Liver (tissue), 8 donors: ENCODE measurements at regions not wholly inside any gene's neighbourhood (a gene's known extent, or its start where the extent isn't known, plus 50 kb on each side); places are given as distances from the start of the nearest gene placed in this dataset.

Source experiments
- DNase-seq: peaks from one replicate; pipeline ENCODE4 v3.0.0-alpha.2; 2017; ENCODE audit warnings: low spot score
- H3K27ac ChIP-seq, 2 donors: one replicate each; pipeline ENCODE4 v1.7.0; 2013; ENCODE audit warnings: inconsistent platforms in 2 of 2, low read length in 2 of 2, control low read depth in 1 of 2, low read depth in 1 of 2, mild to moderate bottlenecking in 1 of 2
- H3K27me3 ChIP-seq, 4 donors: one replicate each; pipeline versions ENCODE4 v1.6.1 to v1.7.0; 2013; ENCODE audit warnings: low read length in 3 of 4, inconsistent platforms in 1 of 4, mild to moderate bottlenecking in 1 of 4, moderate library complexity in 1 of 4; ENCODE audit not compliant: control insufficient read depth in 4 of 4, insufficient read depth in 4 of 4
- H3K36me3 ChIP-seq, 4 donors: one replicate each; pipeline versions ENCODE4 v1.6.1 to v1.7.0; 2013; ENCODE audit warnings: low read length in 3 of 4, mild to moderate bottlenecking in 3 of 4, low read depth in 1 of 4, moderate library complexity in 1 of 4; ENCODE audit not compliant: control insufficient read depth in 4 of 4, insufficient read depth in 3 of 4
- H3K4me1 ChIP-seq, 4 donors: one replicate each; pipeline versions ENCODE4 v1.6.1 to v1.7.0; 2013; ENCODE audit warnings: low read length in 3 of 4, mild to moderate bottlenecking in 3 of 4, moderate library complexity in 1 of 4; ENCODE audit not compliant: control insufficient read depth in 4 of 4, insufficient read depth in 4 of 4
- H3K4me3 ChIP-seq, 3 donors: one replicate each; pipeline versions ENCODE4 v1.6.1 to v1.7.0; 2013; ENCODE audit warnings: low read length in 3 of 3, control low read depth in 1 of 3, low read depth in 1 of 3, mild to moderate bottlenecking in 1 of 3
- H3K9ac ChIP-seq, 2 donors: one replicate each; pipeline ENCODE4 v1.7.0; 2013; ENCODE audit warnings: low read length in 2 of 2, mild to moderate bottlenecking in 2 of 2, moderate library complexity in 2 of 2, control low read depth in 1 of 2, low read depth in 1 of 2
- H3K9me3 ChIP-seq, 4 donors: one replicate each; pipeline versions ENCODE4 v1.6.1 to v1.7.0; 2013; ENCODE audit warnings: low read length in 3 of 4; ENCODE audit not compliant: control insufficient read depth in 4 of 4
- EGR1 ChIP-seq, 2 donors: IDR thresholded peaks; 2 replicates each; pipeline ENCODE4 v1.6.1; 2016 to 2018; ENCODE audit warnings: antibody characterized with exemption in 2 of 2, low read depth in 2 of 2
- FOXA1 ChIP-seq: IDR thresholded peaks from 2 replicates; pipeline ENCODE4 v1.6.1; 2016; ENCODE audit warnings: antibody characterized with exemption
- FOXA2 ChIP-seq: IDR thresholded peaks from 2 replicates; pipeline ENCODE4 v1.6.1; 2016; ENCODE audit warnings: antibody characterized with exemption
- GABPA ChIP-seq, 2 donors: IDR thresholded peaks in 1 of 2; conservative IDR thresholded peaks in 1 of 2; 2 replicates each; pipeline ENCODE4 v1.6.1; 2016; ENCODE audit warnings: antibody characterized with exemption in 2 of 2, mild to moderate bottlenecking in 1 of 2, moderate library complexity in 1 of 2
- HNF4A ChIP-seq, 2 donors: conservative IDR thresholded peaks; 2 replicates each; pipeline ENCODE4 v1.6.1; 2016; ENCODE audit warnings: antibody characterized with exemption in 2 of 2, mild to moderate bottlenecking in 2 of 2
- HNF4G ChIP-seq: IDR thresholded peaks from 2 replicates; pipeline ENCODE4 v1.6.1; 2016; ENCODE audit warnings: antibody characterized with exemption
- JUND ChIP-seq, 2 donors: IDR thresholded peaks; 2 replicates each; pipeline ENCODE4 v1.6.1; 2016; ENCODE audit warnings: antibody characterized with exemption in 2 of 2
- NR2F2 ChIP-seq: IDR thresholded peaks from 2 replicates; pipeline ENCODE4 v1.6.1; 2016; ENCODE audit warnings: antibody characterized with exemption
- RAD21 ChIP-seq, 2 donors: IDR thresholded peaks; 2 replicates each; pipeline ENCODE4 v1.6.1; 2016; ENCODE audit warnings: antibody characterized with exemption in 2 of 2, mild to moderate bottlenecking in 2 of 2
- RXRA ChIP-seq, 2 donors: IDR thresholded peaks; 2 replicates each; pipeline ENCODE4 v1.6.1; 2017 to 2018; ENCODE audit warnings: antibody characterized with exemption in 2 of 2, mild to moderate bottlenecking in 1 of 2
- SP1 ChIP-seq: IDR thresholded peaks from 2 replicates; pipeline ENCODE4 v1.6.1; 2018; ENCODE audit warnings: antibody characterized with exemption, mild to moderate bottlenecking
- TAF1 ChIP-seq: conservative IDR thresholded peaks from 2 replicates; pipeline ENCODE4 v1.6.1; 2016; ENCODE audit warnings: antibody characterized with exemption, mild to moderate bottlenecking
- YY1 ChIP-seq: IDR thresholded peaks from 2 replicates; pipeline ENCODE4 v1.6.1; 2016; ENCODE audit warnings: antibody characterized with exemption, mild to moderate bottlenecking
- WGBS: extraction: QIAGEN DNeasy Blood & Tissue Kit; methylation state at CpG from one replicate; pipeline ENCODE4 v1.1.7; 2013; 5-methylcytosine and 5-hydroxymethylcytosine counted together
- TF ChIP-seq, protein P1 (sequence below): IDR thresholded peaks from 2 replicates; pipeline ENCODE4 v1.6.1; 2016; ENCODE audit warnings: antibody characterized with exemption, mild to moderate bottlenecking
- TF ChIP-seq, protein P2 (sequence below): IDR thresholded peaks from 2 replicates; pipeline ENCODE4 v1.6.1; 2016; ENCODE audit warnings: antibody characterized with exemption
- TF ChIP-seq, protein P3 (sequence below): IDR thresholded peaks from 2 replicates; pipeline ENCODE4 v1.6.1; 2016; ENCODE audit warnings: antibody characterized with exemption
- TF ChIP-seq, protein P4 (sequence below): IDR thresholded peaks from 2 replicates; pipeline ENCODE4 v1.6.1; 2016; ENCODE audit warnings: antibody characterized with exemption
- TF ChIP-seq, protein P5 (sequence below): fragments of 150-350 bp; IDR thresholded peaks from 2 replicates; pipeline ENCODE4 v1.5.1; 2017; ENCODE audit warnings: improper control_type of control experiment, low read depth, low read length; ENCODE audit not compliant: missing input control
- donor health status: healthy.
- donor health status: healthy.
- donor health status: healthy.
- donor health status: healthy.
- donor health status: healthy.

DNA sequence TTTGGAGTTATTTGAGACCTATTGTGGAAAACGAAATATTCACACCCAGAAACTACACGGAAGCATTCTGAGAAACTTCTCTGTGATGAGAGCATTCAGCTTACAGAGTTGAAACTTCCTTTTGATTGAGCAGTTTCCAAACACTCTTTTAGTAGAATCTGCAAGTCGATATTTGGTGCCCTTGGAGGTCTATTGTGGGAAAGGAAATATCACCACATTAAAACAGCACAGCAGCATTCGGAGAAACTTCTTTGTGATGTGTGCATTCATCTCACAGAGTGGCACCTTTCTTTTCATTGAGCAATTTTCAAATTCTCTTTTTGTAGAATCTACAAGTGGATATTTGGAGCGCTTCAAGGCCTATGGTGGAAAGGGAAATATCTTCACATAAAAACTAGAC lies 595.7 kb upstream of the ALG10B start:
- DNase-seq, result no peak
- TF ChIP-seq, protein P1, sequence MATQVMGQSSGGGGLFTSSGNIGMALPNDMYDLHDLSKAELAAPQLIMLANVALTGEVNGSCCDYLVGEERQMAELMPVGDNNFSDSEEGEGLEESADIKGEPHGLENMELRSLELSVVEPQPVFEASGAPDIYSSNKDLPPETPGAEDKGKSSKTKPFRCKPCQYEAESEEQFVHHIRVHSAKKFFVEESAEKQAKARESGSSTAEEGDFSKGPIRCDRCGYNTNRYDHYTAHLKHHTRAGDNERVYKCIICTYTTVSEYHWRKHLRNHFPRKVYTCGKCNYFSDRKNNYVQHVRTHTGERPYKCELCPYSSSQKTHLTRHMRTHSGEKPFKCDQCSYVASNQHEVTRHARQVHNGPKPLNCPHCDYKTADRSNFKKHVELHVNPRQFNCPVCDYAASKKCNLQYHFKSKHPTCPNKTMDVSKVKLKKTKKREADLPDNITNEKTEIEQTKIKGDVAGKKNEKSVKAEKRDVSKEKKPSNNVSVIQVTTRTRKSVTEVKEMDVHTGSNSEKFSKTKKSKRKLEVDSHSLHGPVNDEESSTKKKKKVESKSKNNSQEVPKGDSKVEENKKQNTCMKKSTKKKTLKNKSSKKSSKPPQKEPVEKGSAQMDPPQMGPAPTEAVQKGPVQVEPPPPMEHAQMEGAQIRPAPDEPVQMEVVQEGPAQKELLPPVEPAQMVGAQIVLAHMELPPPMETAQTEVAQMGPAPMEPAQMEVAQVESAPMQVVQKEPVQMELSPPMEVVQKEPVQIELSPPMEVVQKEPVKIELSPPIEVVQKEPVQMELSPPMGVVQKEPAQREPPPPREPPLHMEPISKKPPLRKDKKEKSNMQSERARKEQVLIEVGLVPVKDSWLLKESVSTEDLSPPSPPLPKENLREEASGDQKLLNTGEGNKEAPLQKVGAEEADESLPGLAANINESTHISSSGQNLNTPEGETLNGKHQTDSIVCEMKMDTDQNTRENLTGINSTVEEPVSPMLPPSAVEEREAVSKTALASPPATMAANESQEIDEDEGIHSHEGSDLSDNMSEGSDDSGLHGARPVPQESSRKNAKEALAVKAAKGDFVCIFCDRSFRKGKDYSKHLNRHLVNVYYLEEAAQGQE, result no peak
- no peak for TF ChIP-seq RXRA (IDR thresholded peaks at IDR 0.05)
- no peak for TF ChIP-seq SP1
- TF ChIP-seq HNF4A (conservative IDR thresholded peaks at IDR 0.05), result no peak
- no peak for TF ChIP-seq TAF1
- TF ChIP-seq, protein P2, sequence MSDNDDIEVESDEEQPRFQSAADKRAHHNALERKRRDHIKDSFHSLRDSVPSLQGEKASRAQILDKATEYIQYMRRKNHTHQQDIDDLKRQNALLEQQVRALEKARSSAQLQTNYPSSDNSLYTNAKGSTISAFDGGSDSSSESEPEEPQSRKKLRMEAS, result no peak
- TF ChIP-seq FOXA2, result no peak
- TF ChIP-seq RAD21 (IDR thresholded peaks at IDR 0.05), result no peak
- no peak for TF ChIP-seq EGR1 (IDR thresholded peaks at IDR 0.05; ENCODE audit: low read depth in 2 of 2)
- TF ChIP-seq, protein P3, sequence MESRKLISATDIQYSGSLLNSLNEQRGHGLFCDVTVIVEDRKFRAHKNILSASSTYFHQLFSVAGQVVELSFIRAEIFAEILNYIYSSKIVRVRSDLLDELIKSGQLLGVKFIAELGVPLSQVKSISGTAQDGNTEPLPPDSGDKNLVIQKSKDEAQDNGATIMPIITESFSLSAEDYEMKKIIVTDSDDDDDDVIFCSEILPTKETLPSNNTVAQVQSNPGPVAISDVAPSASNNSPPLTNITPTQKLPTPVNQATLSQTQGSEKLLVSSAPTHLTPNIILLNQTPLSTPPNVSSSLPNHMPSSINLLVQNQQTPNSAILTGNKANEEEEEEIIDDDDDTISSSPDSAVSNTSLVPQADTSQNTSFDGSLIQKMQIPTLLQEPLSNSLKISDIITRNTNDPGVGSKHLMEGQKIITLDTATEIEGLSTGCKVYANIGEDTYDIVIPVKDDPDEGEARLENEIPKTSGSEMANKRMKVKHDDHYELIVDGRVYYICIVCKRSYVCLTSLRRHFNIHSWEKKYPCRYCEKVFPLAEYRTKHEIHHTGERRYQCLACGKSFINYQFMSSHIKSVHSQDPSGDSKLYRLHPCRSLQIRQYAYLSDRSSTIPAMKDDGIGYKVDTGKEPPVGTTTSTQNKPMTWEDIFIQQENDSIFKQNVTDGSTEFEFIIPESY, result no peak
- no peak for TF ChIP-seq FOXA1
- TF ChIP-seq, protein P4, sequence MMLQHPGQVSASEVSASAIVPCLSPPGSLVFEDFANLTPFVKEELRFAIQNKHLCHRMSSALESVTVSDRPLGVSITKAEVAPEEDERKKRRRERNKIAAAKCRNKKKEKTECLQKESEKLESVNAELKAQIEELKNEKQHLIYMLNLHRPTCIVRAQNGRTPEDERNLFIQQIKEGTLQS, result no peak
- TF ChIP-seq JUND (IDR thresholded peaks at IDR 0.05), result no peak
- TF ChIP-seq NR2F2, result no peak
- no peak for TF ChIP-seq HNF4G
- TF ChIP-seq GABPA (IDR thresholded peaks at IDR 0.05 in 1 of 2, conservative IDR thresholded peaks at IDR 0.05 in 1 of 2), result no peak
- TF ChIP-seq YY1, result no peak
- TF ChIP-seq, protein P5, sequence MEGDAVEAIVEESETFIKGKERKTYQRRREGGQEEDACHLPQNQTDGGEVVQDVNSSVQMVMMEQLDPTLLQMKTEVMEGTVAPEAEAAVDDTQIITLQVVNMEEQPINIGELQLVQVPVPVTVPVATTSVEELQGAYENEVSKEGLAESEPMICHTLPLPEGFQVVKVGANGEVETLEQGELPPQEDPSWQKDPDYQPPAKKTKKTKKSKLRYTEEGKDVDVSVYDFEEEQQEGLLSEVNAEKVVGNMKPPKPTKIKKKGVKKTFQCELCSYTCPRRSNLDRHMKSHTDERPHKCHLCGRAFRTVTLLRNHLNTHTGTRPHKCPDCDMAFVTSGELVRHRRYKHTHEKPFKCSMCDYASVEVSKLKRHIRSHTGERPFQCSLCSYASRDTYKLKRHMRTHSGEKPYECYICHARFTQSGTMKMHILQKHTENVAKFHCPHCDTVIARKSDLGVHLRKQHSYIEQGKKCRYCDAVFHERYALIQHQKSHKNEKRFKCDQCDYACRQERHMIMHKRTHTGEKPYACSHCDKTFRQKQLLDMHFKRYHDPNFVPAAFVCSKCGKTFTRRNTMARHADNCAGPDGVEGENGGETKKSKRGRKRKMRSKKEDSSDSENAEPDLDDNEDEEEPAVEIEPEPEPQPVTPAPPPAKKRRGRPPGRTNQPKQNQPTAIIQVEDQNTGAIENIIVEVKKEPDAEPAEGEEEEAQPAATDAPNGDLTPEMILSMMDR, result no peak
- Histone ChIP-seq H3K9ac (no peak overlapping the region), H3K27ac (no peak overlapping the region), H3K36me3 (no peaks in the 10 kb centered on the region), H3K4me3 (no peak overlapping the region), H3K9me3 (no peaks in the 10 kb centered on the region), H3K27me3 (no peaks in the 10 kb centered on the region), H3K4me1 (no peaks in the 10 kb centered on the region)
- 68% methylated on average over 5 of the region's 5 CpGs for WGBS

DNA sequence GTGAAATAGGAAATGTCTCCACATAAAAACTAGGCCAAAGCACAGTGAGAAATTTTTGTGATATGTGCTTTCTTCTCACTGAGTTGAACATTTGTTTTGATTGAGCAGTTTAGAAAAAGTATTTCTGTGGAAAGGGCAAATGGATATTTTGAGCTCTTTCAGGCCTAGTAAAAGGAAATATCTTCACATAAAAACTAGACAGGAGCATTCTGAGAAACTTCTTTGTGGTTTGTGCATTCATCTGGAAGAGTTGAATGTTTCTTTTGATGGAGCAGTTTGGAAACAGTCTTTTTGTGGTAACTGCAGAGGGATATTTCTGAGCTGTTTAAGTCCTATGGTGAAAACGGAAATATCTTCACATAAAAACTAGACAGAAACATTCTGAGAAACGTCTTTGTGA lies 582.7 kb upstream of the ALG10B start:
- 42% methylated on average over 2 of the region's 2 CpGs for WGBS
- TF ChIP-seq, protein P5, result no peak
- no peak for TF ChIP-seq YY1
- TF ChIP-seq FOXA2, result no peak
- TF ChIP-seq SP1, result no peak
- TF ChIP-seq, protein P3, result no peak
- no peak for TF ChIP-seq FOXA1
- no peak overlapping the region for H3K9ac ChIP-seq
- H3K4me1 ChIP-seq, result no peaks in the 10 kb centered on the region
- DNase-seq, result no peak
- no peaks in the 10 kb centered on the region for H3K27me3 ChIP-seq
- H3K4me3 ChIP-seq, result no peak overlapping the region
- H3K9me3 ChIP-seq, result peaks cover 0 to 6% (median 3%) of the 10 kb centered on the region in 4 donors
- no peaks in the 10 kb centered on the region for H3K36me3 ChIP-seq
- H3K27ac ChIP-seq, result no peak overlapping the region
